Lower leg skin (tissue), 3 donors: ENCODE measurements at regions not wholly inside any gene's neighbourhood (a gene's known extent, or its start where the extent isn't known, plus 50 kb on each side); places are given as distances from the start of the nearest gene placed in this dataset.

Source experiments
- POLR2A ChIP-seq, 2 donors: fragments of 450-650 bp; IDR thresholded peaks; one replicate each; pipeline ENCODE4 v1.6.1; 2016 to 2017; ENCODE audit warnings: antibody characterized with exemption in 2 of 2, mild to moderate bottlenecking in 1 of 2, moderate library complexity in 1 of 2
- TF ChIP-seq, protein P1 (sequence below), 3 donors: fragments of 450-650 bp; IDR thresholded peaks; one replicate each; pipeline ENCODE4 v1.5.1; 2016; ENCODE audit warnings: antibody characterized with exemption in 3 of 3, mild to moderate bottlenecking in 3 of 3, moderate library complexity in 2 of 3

DNA sequence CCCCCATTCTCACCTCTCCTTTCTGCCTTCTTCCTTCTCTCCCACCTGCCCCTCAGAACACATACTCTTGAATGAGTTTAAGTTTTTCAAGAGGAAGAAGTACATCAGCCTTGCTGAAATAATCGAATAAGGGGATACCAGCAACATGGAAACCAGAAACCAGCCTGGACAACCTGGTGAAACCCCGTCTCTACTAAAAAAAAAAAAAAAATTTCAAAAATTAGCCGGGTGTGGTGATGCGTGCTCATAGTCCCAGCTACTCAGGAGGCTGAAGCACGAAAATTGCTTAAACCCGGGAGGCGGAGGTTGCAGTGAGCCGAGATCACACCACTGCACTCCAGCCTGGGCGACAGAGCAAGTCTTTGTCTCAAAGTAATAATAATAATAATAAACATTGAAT lies 75.0 kb upstream of the SLC1A4 start:
- TF ChIP-seq, protein P1, sequence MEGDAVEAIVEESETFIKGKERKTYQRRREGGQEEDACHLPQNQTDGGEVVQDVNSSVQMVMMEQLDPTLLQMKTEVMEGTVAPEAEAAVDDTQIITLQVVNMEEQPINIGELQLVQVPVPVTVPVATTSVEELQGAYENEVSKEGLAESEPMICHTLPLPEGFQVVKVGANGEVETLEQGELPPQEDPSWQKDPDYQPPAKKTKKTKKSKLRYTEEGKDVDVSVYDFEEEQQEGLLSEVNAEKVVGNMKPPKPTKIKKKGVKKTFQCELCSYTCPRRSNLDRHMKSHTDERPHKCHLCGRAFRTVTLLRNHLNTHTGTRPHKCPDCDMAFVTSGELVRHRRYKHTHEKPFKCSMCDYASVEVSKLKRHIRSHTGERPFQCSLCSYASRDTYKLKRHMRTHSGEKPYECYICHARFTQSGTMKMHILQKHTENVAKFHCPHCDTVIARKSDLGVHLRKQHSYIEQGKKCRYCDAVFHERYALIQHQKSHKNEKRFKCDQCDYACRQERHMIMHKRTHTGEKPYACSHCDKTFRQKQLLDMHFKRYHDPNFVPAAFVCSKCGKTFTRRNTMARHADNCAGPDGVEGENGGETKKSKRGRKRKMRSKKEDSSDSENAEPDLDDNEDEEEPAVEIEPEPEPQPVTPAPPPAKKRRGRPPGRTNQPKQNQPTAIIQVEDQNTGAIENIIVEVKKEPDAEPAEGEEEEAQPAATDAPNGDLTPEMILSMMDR (IDR thresholded peaks at IDR 0.05), result no peak
- TF ChIP-seq POLR2A (IDR thresholded peaks at IDR 0.05), result no peak
